Tibial artery (tissue), 4 donors: ENCODE measurements at regions not wholly inside any gene's neighbourhood (a gene's known extent, or its start where the extent isn't known, plus 50 kb on each side); places are given as distances from the start of the nearest gene placed in this dataset.

Experiments used
- DNase-seq, 2 donors: peaks; one replicate each; pipeline ENCODE4 v3.0.0-alpha.2; 2019
- H3K27ac ChIP-seq, 2 donors: fragments of 200-600 bp; sonication (generic) in 1 of 2; 1 replicate in 1 of 2; 2 replicates in 1 of 2; pipeline ENCODE4 v1.5.1; 2018 to 2019; ENCODE audit warnings: mild to moderate bottlenecking in 1 of 2
- H3K27me3 ChIP-seq, 2 donors: fragments of 200-600 bp; sonication (generic) in 1 of 2; one replicate each; pipeline versions ENCODE4 v1.5.1 to v1.6.0; 2016 to 2019
- H3K36me3 ChIP-seq, 3 donors: fragments of 200-600 bp; sonication (generic) in 2 of 3; one replicate each; pipeline ENCODE4 v1.5.1; 2016 to 2019; ENCODE audit warnings: mild to moderate bottlenecking in 2 of 3
- H3K4me1 ChIP-seq, 4 donors: fragments of 200-600 bp; sonication (generic) in 2 of 4; 1 replicate in 3 of 4; 2 replicates in 1 of 4; pipeline ENCODE4 v1.5.1; 2016 to 2019
- H3K4me3 ChIP-seq, 2 donors: fragments of 200-600 bp; sonication (generic) in 1 of 2; 1 replicate in 1 of 2; 2 replicates in 1 of 2; pipeline ENCODE4 v1.5.1; 2018 to 2019; ENCODE audit warnings: mild to moderate bottlenecking in 2 of 2
- H3K9me3 ChIP-seq, 3 donors: fragments of 200-600 bp; sonication (generic) in 1 of 3; one replicate each; pipeline ENCODE4 v1.5.1; 2016 to 2019
- CTCF ChIP-seq, 2 experiments: fragments of 200-600 bp in 1 of 2; fragments of 450-650 bp in 1 of 2; IDR thresholded peaks; one replicate each; pipeline ENCODE4 v1.5.1; 2017 to 2019; ENCODE audit warnings: antibody characterized with exemption in 2 of 2, mild to moderate bottlenecking in 1 of 2, moderate library complexity in 1 of 2
- intact Hi-C: fragments of 100-400 bp; cut with DNase I; formaldehyde crosslinking; loops from one replicate; pipeline ENCODE4 v1.15.0; 2023; ENCODE audit warnings: low total_unique reads

DNA sequence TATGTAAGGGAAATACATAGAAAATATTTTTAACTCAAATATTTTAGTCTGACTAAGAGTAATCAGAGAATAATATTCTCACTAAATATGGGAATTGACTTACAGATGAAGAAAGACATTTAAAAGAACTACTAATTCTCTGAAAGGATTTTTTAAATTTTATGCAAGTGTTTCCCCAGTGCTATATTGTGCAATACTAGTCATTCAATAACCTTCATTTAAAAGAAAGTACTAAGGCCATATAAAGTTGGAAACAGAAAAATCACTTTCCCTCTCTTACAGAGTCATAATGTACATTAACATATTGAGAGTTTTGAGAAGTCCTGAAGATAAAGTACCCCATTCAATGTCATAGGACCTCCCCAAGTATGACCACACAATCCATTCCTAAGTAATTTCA, 584.6 kb upstream of the ACVR2A start:
- H3K4me1 ChIP-seq: peaks cover 0 to 7% (median 0%) of the 10 kb centered on the region in 4 donors
- H3K4me3 ChIP-seq: no peak overlapping the region
- no peaks in the 10 kb centered on the region for H3K36me3 ChIP-seq
- no peaks in the 10 kb centered on the region for H3K27me3 ChIP-seq
- intact Hi-C loops: no loop called here
- no peak for DNase-seq
- H3K9me3 ChIP-seq: peaks cover 0 to 5% (median 0%) of the 10 kb centered on the region in 3 donors
- H3K27ac ChIP-seq: no peak overlapping the region
- no peak for TF ChIP-seq CTCF (IDR thresholded peaks at IDR 0.05)

- TF ChIP-seq CTCF (IDR thresholded peaks at IDR 0.05): no peak
- Histone ChIP-seq H3K27ac (no peak overlapping the region), H3K27me3 (no peaks in the 10 kb centered on the region), H3K9me3 (peaks cover 0 to 3% (median 0%) of the 10 kb centered on the region in 3 donors), H3K4me3 (no peak overlapping the region), H3K4me1 (peaks cover 0 to 7% (median 0%) of the 10 kb centered on the region in 4 donors), H3K36me3 (no peaks in the 10 kb centered on the region)
- intact Hi-C loops: no loop called here
- DNase-seq: no peak
These were observed 589.0 kb upstream of the ACVR2A start for GRCh38 chr2:147255812-147256211.

DNA sequence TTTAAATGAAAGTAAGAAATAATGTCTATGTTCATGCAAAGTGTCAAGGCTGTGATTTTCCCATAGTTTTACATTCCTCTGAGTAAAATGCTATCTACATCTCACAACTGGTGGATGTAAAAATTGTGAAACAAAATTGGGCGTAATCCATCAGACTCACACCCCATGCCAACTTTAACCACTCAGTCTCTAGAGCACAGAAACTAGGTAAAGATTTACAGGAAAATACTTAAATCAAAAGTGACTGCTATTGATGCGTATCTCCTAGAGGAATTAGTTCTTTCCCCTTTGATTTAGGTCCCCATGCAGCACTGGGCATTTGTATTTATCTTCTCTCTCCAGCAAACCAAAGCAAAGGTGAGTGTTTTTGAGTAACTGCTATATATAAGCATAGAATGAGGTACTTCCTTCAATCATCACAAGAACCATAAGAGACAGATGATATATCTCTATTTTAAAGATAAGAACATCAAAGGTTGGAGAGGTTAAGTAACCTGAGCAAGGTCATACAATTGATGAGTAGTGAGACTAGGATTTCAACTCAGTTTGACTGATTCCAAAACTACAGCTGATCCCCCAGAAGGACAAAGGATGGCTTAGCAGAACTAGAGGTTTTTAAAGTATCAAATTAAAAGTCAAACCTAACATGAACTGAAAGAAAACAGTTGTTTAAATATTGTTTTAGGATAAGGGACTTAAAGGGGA, 594.0 kb upstream of the ACVR2A start:
- Histone ChIP-seq H3K4me1 (peaks cover 0 to 5% (median 0%) of the 10 kb centered on the region in 4 donors), H3K9me3 (peaks cover 0 to 3% (median 0%) of the 10 kb centered on the region in 3 donors), H3K27ac (no peak overlapping the region), H3K36me3 (no peaks in the 10 kb centered on the region), H3K4me3 (no peak overlapping the region), H3K27me3 (no peaks in the 10 kb centered on the region)
- DNase-seq: no peak
- intact Hi-C loops: no loop called here
- TF ChIP-seq CTCF (IDR thresholded peaks at IDR 0.05): no peak

- no peaks in the 10 kb centered on the region for H3K27me3 ChIP-seq
- H3K9me3 ChIP-seq: peaks cover 0 to 3% (median 0%) of the 10 kb centered on the region in 3 donors
- no peaks in the 10 kb centered on the region for H3K36me3 ChIP-seq
- no peak overlapping the region for H3K27ac ChIP-seq
- intact Hi-C loops: no loop called here
- no peak for DNase-seq
- H3K4me3 ChIP-seq: no peak overlapping the region
- no peaks in the 10 kb centered on the region for H3K4me1 ChIP-seq
- TF ChIP-seq CTCF (IDR thresholded peaks at IDR 0.05): no peak
These were observed 597.1 kb upstream of the ACVR2A start for GRCh38 chr2:147247749-147248148.

- H3K27me3 ChIP-seq: no peaks in the 10 kb centered on the region
- intact Hi-C loops: no loop called here
- H3K36me3 ChIP-seq: no peaks in the 10 kb centered on the region
- H3K4me3 ChIP-seq: no peak overlapping the region
- TF ChIP-seq CTCF (IDR thresholded peaks at IDR 0.05): no peak
- no peak overlapping the region for H3K27ac ChIP-seq
- H3K9me3 ChIP-seq: peaks cover 0 to 5% (median 2%) of the 10 kb centered on the region in 3 donors
- no peaks in the 10 kb centered on the region for H3K4me1 ChIP-seq
- DNase-seq: no peak
These were observed 602.4 kb upstream of the ACVR2A start for GRCh38 chr2:147242445-147242844.
